K562 (cell line): ENCODE measurements at regions not wholly inside any gene's neighbourhood (a gene's known extent, or its start where the extent isn't known, plus 50 kb on each side); places are given as distances from the start of the nearest gene placed in this dataset.

Experiments used
- ATAC-seq: fragments of 200-7000 bp; cut with Tn5 transposase; 3 replicates; pipeline ENCODE4 v1.9.1; 2020; ENCODE audit warnings: moderate library complexity
- BruUV-seq: library from RNA; stranded (reverse); fragments of 400-500 nt; replicated peaks from 2 replicates; lab custom pipeline; 2021; lab: Mats Ljungman, UMichigan
- CTCF ChIA-PET: fragments of 300-600 bp; formaldehyde crosslinking; extraction: SDS; loops from one replicate; lab custom pipeline; 2021; ENCODE audit warnings: low intra/inter-chr PET ratio; lab: Yijun Ruan, JAX
- POLR2A ChIA-PET: fragments of 300-600, 350-650 bp; sonication (Branson Sonifier 250); formaldehyde crosslinking; extraction: SDS; loops from one replicate; lab custom pipeline; 2021; ENCODE audit warnings: antibody characterized with exemption, inconsistent platforms; lab: Yijun Ruan, JAX
- DNase-seq, 4 experiments: peaks; one replicate each; pipeline versions ENCODE4 v3.0.0 to v3.0.0-alpha.2; 2011 to 2018; ENCODE audit warnings: low spot score in 3 of 4, mixed read lengths in 3 of 4; ENCODE audit errors: extremely low read depth in 1 of 4
- FAIRE-seq: peaks from 2 replicates; lab custom pipeline; 2011; peaks lifted over from hg19 to GRCh38; lab: Jason Lieb, UNC
- H2AFZ ChIP-seq: 2 replicates; pipeline ENCODE4 v1.6.0; 2011; ENCODE audit warnings: low read depth, low read length, control low read depth, inconsistent platforms
- H3K27ac ChIP-seq: fragments of 200-600 bp; 3 replicates; pipeline ENCODE4 v1.8.0; 2011; ENCODE audit warnings: low read depth, mild to moderate bottlenecking, control low read depth, inconsistent platforms, low read length, moderate library complexity, mixed read lengths; ENCODE audit errors: extremely low read depth
- H3K27me3 ChIP-seq, 2 experiments: fragments of 300-600 bp in 1 of 2; 2 replicates in 1 of 2; 3 replicates in 1 of 2; pipeline versions ENCODE4 v1.6.0 to v1.8.0; 2011; ENCODE audit warnings: inconsistent platforms in 2 of 2, low read length in 2 of 2, mild to moderate bottlenecking in 1 of 2, mixed read lengths in 1 of 2, moderate library complexity in 1 of 2; ENCODE audit not compliant: control insufficient read depth in 2 of 2, insufficient read depth in 2 of 2
- H3K36me3 ChIP-seq: fragments of 300-600 bp; 3 replicates; pipeline ENCODE4 v1.8.0; 2011; ENCODE audit warnings: mild to moderate bottlenecking, low read length, inconsistent platforms; ENCODE audit not compliant: control insufficient read depth, insufficient read depth
- H3K4me1 ChIP-seq, 2 experiments: fragments of 200-600 bp in 1 of 2; replicated peaks in 1 of 2; 2 replicates in 1 of 2; 3 replicates in 1 of 2; pipeline versions ENCODE4 v1.5.1 to v1.8.0; 2011; ENCODE audit warnings: inconsistent platforms in 2 of 2, low read length in 2 of 2, mild to moderate bottlenecking in 1 of 2, mixed read lengths in 1 of 2, moderate library complexity in 1 of 2; ENCODE audit not compliant: control insufficient read depth in 2 of 2, insufficient read depth in 2 of 2
- H3K4me2 ChIP-seq: 2 replicates; pipeline ENCODE4 v1.6.1; 2011; ENCODE audit warnings: low read length, control low read depth, inconsistent platforms, mixed read lengths; ENCODE audit not compliant: insufficient read depth
- H3K4me3 ChIP-seq: fragments of 200-600 bp; sonication (generic), shearing (Covaris generic); 2 replicates; pipeline ENCODE4 v1.5.1; 2016; ENCODE audit warnings: control low read depth, inconsistent platforms
- H3K79me2 ChIP-seq: fragments of 200-600 bp; 3 replicates; pipeline ENCODE4 v1.8.0; 2011; ENCODE audit warnings: low read length, inconsistent platforms; ENCODE audit not compliant: control insufficient read depth, insufficient read depth
- H3K9ac ChIP-seq, 2 experiments: 2 replicates each; pipeline versions ENCODE4 v1.6.0 to v1.6.1; 2011; ENCODE audit warnings: low read depth in 2 of 2, low read length in 2 of 2, control low read depth in 1 of 2, inconsistent platforms in 1 of 2, mild to moderate bottlenecking in 1 of 2, mixed read lengths in 1 of 2; ENCODE audit not compliant: insufficient read depth in 1 of 2
- H3K9me1 ChIP-seq: one replicate; pipeline ENCODE4 v1.6.0; 2011; ENCODE audit warnings: inconsistent platforms, mild to moderate bottlenecking, low read length, moderate library complexity; ENCODE audit not compliant: control insufficient read depth, insufficient read depth
- H3K9me3 ChIP-seq: replicated peaks from 2 replicates; pipeline ENCODE4 v1.5.1; 2011; ENCODE audit warnings: low read depth, low read length, inconsistent platforms; ENCODE audit not compliant: control insufficient read depth, insufficient read depth
- H4K20me1 ChIP-seq: replicated peaks from 2 replicates; pipeline ENCODE4 v1.6.1; 2011; ENCODE audit warnings: low read length, inconsistent platforms, mixed read lengths; ENCODE audit not compliant: control insufficient read depth, insufficient read depth
- CBX1 ChIP-seq: sonication (generic); IDR thresholded peaks from 2 replicates; pipeline ENCODE4 v1.6.1; 2016; ENCODE audit warnings: antibody characterized with exemption, low read depth, mild to moderate bottlenecking
- CCNT2 ChIP-seq: IDR thresholded peaks from 2 replicates; pipeline ENCODE4 v1.6.1; 2011; ENCODE audit warnings: borderline replicate concordance, low read depth, mild to moderate bottlenecking, moderate library complexity, mixed read lengths, low read length; ENCODE audit not compliant: insufficient read length; ENCODE audit errors: extremely low read depth
- KLF6 ChIP-seq: fragments of 250-450 bp; sonication (Bioruptor Pico); IDR thresholded peaks from 2 replicates; pipeline ENCODE4 v1.4.0; 2020; ENCODE audit warnings: mild to moderate bottlenecking, moderate library complexity, borderline replicate concordance
- WGBS: fragments of 100-300 bp; shearing (Covaris generic); methylation state at CpG from one replicate; pipeline ENCODE4 v1.1.6; 2016; ENCODE audit warnings: low coverage, mixed read lengths; ENCODE audit not compliant: insufficient coverage; ENCODE audit errors: missing lambda C conversion rate; 5-methylcytosine and 5-hydroxymethylcytosine counted together
- in situ Hi-C: fragments of 300-500 bp; cut with MboI; formaldehyde crosslinking; loops from 4 replicates; pipeline ENCODE4 v1.15.0; 2018; ENCODE audit warnings: inconsistent platforms, mixed read lengths
- intact Hi-C: fragments of 100-400 bp; cut with micrococcal nuclease; formaldehyde crosslinking; loops from 2 replicates; pipeline ENCODE4 v1.14.2; 2022
- TF ChIP-seq, protein P1 (sequence below), 2 experiments: IDR thresholded peaks in 1 of 2; conservative IDR thresholded peaks in 1 of 2; 2 replicates each; pipeline ENCODE4 v1.6.1; 2016; ENCODE audit warnings: low read depth in 2 of 2, mild to moderate bottlenecking in 1 of 2, missing compliant biosample characterization in 1 of 2, missing genetic modification characterization in 1 of 2, moderate library complexity in 1 of 2

DNA sequence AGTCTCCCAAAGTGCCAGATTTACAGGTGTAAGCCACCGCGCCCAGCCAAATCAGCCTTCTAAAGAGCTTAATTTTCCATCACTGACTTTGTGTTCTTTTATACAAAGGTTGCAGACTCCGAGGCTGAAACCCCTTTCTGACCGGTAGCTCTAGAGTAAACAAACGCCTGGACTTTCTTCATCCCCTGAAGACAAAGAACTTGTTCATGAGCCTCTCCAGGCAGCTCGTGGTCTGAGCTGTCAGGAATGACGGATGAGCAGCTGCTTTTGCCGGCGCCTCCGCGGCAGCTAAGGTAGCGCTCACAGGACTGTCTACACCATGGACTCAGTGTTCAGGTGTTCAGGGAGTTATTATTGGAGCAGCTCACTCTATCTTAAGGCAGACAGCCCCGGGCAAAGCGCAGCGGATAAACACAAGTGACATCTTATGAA lies 128.5 kb upstream of the ERRFI1 start (continued):
- TF ChIP-seq, protein P1, sequence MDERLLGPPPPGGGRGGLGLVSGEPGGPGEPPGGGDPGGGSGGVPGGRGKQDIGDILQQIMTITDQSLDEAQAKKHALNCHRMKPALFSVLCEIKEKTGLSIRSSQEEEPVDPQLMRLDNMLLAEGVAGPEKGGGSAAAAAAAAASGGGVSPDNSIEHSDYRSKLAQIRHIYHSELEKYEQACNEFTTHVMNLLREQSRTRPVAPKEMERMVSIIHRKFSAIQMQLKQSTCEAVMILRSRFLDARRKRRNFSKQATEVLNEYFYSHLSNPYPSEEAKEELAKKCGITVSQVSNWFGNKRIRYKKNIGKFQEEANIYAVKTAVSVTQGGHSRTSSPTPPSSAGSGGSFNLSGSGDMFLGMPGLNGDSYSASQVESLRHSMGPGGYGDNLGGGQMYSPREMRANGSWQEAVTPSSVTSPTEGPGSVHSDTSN (CRISPR knock-in tag; IDR thresholded peaks at IDR 0.05; ENCODE audit: low read depth): no peak
- TF ChIP-seq, protein P1 (tag; conservative IDR thresholded peaks at IDR 0.05; ENCODE audit: low read depth): peak; percentile 86

DNA sequence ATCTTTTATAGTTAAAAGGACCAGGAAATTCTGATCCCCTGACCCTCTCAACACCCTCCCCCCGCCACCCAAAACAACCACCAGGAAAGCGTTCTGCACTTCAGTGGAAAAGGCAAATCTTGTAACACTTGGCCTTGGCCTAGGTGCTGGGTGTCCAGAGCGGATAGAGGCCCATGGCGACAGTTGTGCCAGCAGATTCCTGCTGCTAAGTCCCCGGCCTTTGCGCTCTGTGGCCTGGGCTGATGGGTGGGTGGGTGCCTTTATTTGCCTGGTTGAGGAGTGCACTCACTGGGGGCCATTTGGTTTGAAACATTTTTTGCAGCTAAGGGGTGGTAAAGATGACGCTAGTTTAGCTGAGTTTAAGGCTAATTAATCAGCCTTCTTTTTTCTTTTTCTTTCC lies 127.9 kb upstream of the ERRFI1 start:
- TF ChIP-seq CBX1 (no peak), CCNT2 (no peak), KLF6 (no peak)
- Histone ChIP-seq H4K20me1 (no peaks in the 10 kb centered on the region), H3K79me2 (no peaks in the 10 kb centered on the region), H3K4me1 (no peaks in the 10 kb centered on the region; a peak in 1 of 5 replicates), H3K9ac (no peak overlapping the region), H3K9me3 (0 out of 2 replicates have a peak, but pooled peaks cover 2% of the 10 kb centered on the region), H3K27ac (no peak overlapping the region), H2AFZ (no peak overlapping the region), H3K4me3 (no peak overlapping the region), H3K36me3 (no peaks in the 10 kb centered on the region), H3K4me2 (no peak overlapping the region), H3K9me1 (no peaks in the 10 kb centered on the region), H3K27me3 (peaks cover 37 to 69% of the 10 kb centered on the region in 2 experiments; a peak in 4 of 5 replicates)
- ChIA-PET CTCF (no interaction called here), POLR2A (interaction anchor here (0.7 to 2.3 kb wide), 3 partner anchors 11 to 31 kb away, joined by 4 to 8 read pairs (median 7); no protein-coding TSS in a partner anchor)
- intact Hi-C loops (no loop called here), in situ Hi-C loops (no loop called here)
- DNase-seq (no peak), FAIRE-seq (no peak), ATAC-seq (no peak)
- no TSS peak for BruUV-seq
- WGBS: 17% methylated on average over 7 of the region's 7 CpGs
